ENCODE measurements at regions not wholly inside any gene's neighbourhood (a gene's known extent, or its start where the extent isn't known, plus 50 kb on each side); places are given as distances from the start of the nearest gene placed in this dataset.

DNA sequence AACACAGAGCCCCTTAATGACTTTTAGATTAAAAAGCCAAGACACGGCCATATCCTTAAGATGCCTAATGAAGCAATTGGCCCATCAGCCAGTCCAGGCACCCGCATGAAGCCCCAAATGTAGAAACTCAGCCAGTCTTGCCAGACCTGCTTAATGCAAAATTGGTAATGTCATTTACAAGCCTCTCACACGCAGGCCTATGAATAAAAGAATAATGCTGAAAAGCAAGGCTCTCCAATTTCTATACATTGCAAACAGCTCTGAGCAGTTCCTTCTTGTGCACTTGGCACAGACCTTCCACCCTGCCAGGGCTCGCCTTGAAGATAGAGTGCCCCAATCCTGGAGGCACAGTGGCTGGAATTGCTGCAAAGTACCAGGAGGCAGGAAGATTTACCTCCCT lies 498.9 kb downstream of the NPHP4 start:
- TF ChIP-seq, protein P1, sequence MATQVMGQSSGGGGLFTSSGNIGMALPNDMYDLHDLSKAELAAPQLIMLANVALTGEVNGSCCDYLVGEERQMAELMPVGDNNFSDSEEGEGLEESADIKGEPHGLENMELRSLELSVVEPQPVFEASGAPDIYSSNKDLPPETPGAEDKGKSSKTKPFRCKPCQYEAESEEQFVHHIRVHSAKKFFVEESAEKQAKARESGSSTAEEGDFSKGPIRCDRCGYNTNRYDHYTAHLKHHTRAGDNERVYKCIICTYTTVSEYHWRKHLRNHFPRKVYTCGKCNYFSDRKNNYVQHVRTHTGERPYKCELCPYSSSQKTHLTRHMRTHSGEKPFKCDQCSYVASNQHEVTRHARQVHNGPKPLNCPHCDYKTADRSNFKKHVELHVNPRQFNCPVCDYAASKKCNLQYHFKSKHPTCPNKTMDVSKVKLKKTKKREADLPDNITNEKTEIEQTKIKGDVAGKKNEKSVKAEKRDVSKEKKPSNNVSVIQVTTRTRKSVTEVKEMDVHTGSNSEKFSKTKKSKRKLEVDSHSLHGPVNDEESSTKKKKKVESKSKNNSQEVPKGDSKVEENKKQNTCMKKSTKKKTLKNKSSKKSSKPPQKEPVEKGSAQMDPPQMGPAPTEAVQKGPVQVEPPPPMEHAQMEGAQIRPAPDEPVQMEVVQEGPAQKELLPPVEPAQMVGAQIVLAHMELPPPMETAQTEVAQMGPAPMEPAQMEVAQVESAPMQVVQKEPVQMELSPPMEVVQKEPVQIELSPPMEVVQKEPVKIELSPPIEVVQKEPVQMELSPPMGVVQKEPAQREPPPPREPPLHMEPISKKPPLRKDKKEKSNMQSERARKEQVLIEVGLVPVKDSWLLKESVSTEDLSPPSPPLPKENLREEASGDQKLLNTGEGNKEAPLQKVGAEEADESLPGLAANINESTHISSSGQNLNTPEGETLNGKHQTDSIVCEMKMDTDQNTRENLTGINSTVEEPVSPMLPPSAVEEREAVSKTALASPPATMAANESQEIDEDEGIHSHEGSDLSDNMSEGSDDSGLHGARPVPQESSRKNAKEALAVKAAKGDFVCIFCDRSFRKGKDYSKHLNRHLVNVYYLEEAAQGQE (IDR thresholded peaks at IDR 0.05; ENCODE audit: insufficient read depth in 1 of 2, low read depth in 2 of 2, low read length in 2 of 2) = no peak
- TF ChIP-seq SIN3A (IDR thresholded peaks at IDR 0.05; ENCODE audit: borderline replicate concordance, insufficient read depth, low read length) = no peak
- TF ChIP-seq POLR2AphosphoS5 (IDR thresholded peaks at IDR 0.05; ENCODE audit: low read depth, low read length) = no peak

- TF ChIP-seq, protein P1 (IDR thresholded peaks at IDR 0.05; ENCODE audit: insufficient read depth in 1 of 2, low read depth in 2 of 2, low read length in 2 of 2) = no peak
- TF ChIP-seq SIN3A (IDR thresholded peaks at IDR 0.05; ENCODE audit: borderline replicate concordance, insufficient read depth, low read length) (no peak), POLR2AphosphoS5 (IDR thresholded peaks at IDR 0.05; ENCODE audit: low read depth, low read length) (no peak), FOXP2 (optimal IDR thresholded peaks at IDR 0.05; ENCODE audit: borderline replicate concordance, extremely low read depth, extremely low read length, insufficient read depth) (no peak), TAF1 (IDR thresholded peaks at IDR 0.05; ENCODE audit: borderline replicate concordance, insufficient read depth, low read length) (no peak)
Measured at GRCh38 chr1:5492846-5493245, 499.4 kb downstream of the NPHP4 start.

DNA sequence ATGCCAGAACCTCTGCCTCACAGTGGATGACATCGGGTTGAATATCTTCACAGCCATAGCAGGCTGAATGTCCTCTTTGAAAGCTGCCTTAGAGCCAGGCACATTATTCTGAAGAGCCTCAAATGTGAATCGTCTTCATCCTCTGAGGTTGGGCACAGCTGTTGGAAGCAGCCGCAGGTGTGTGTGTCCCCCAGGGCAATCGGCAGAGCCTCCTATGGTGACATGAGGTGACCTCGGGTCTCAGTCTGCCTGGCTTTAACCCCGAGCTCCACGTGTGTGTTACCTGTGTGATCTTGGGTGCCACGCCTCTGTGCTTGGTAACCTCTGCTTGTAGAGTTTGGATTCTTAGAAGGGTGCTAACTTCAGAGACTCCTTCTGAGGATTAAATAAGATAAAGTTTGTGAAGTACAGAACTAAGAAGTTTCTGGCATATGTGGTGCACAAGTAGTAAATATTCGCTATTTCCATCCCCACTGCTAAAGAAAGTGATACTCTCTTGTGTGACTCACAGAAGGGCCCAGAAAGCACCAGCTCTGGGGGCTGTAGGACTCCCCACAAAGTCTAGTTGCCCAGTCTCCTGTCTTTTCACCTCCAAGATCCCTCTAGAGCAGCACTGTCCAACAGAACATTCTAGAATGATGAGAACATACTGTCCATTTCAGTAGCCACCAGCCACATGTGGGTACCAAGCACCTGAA lies 500.9 kb downstream of the NPHP4 start:
- TF ChIP-seq, protein P1 (IDR thresholded peaks at IDR 0.05; ENCODE audit: insufficient read depth in 1 of 2, low read depth in 2 of 2, low read length in 2 of 2) = no peak
- no peak for TF ChIP-seq FOXP2 (optimal IDR thresholded peaks at IDR 0.05; ENCODE audit: borderline replicate concordance, extremely low read depth, extremely low read length, insufficient read depth)
- TF ChIP-seq SIN3A (IDR thresholded peaks at IDR 0.05; ENCODE audit: borderline replicate concordance, insufficient read depth, low read length) = no peak
- no peak for TF ChIP-seq TAF1 (IDR thresholded peaks at IDR 0.05; ENCODE audit: borderline replicate concordance, insufficient read depth, low read length)
- TF ChIP-seq POLR2AphosphoS5 (IDR thresholded peaks at IDR 0.05; ENCODE audit: low read depth, low read length) = no peak

DNA sequence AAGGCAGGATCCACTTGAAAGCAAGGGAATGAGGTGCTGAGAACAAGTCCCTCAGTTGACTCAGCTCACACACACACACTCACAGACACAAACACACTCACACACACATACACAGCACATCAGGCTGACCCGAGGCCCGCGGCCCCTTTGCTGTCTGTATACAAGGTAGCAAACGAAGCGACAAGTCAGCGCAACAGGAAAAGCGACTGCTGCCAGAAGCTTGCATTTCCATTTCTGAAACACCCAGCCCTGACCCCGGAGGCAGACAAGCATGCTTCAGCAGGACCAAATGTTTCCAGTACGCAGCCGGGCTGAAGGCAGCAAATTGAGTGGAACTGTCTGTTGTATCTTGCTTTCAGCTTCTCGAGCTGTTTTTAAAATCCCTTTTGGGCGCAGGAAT lies 501.6 kb downstream of the NPHP4 start:
- TF ChIP-seq SIN3A (IDR thresholded peaks at IDR 0.05; ENCODE audit: borderline replicate concordance, insufficient read depth, low read length) = no peak
- TF ChIP-seq TAF1 (IDR thresholded peaks at IDR 0.05; ENCODE audit: borderline replicate concordance, insufficient read depth, low read length) = no peak
- TF ChIP-seq FOXP2 (optimal IDR thresholded peaks at IDR 0.05; ENCODE audit: borderline replicate concordance, extremely low read depth, extremely low read length, insufficient read depth) = no peak

GRCh38 chr1:5488448-5488847 lies 503.8 kb downstream of the NPHP4 start:
- TF ChIP-seq TAF1 (IDR thresholded peaks at IDR 0.05; ENCODE audit: borderline replicate concordance, insufficient read depth, low read length) (no peak), SIN3A (IDR thresholded peaks at IDR 0.05; ENCODE audit: borderline replicate concordance, insufficient read depth, low read length) (no peak), FOXP2 (optimal IDR thresholded peaks at IDR 0.05; ENCODE audit: borderline replicate concordance, extremely low read depth, extremely low read length, insufficient read depth) (no peak), POLR2AphosphoS5 (IDR thresholded peaks at IDR 0.05; ENCODE audit: low read depth, low read length) (no peak)
- TF ChIP-seq, protein P1 (IDR thresholded peaks at IDR 0.05; ENCODE audit: insufficient read depth in 1 of 2, low read depth in 2 of 2, low read length in 2 of 2) = no peak

All from PFSK-1 (cell line).